ENCODE measurements at regions not wholly inside any gene's neighbourhood (a gene's known extent, or its start where the extent isn't known, plus 50 kb on each side); places are given as distances from the start of the nearest gene placed in this dataset.

DNA sequence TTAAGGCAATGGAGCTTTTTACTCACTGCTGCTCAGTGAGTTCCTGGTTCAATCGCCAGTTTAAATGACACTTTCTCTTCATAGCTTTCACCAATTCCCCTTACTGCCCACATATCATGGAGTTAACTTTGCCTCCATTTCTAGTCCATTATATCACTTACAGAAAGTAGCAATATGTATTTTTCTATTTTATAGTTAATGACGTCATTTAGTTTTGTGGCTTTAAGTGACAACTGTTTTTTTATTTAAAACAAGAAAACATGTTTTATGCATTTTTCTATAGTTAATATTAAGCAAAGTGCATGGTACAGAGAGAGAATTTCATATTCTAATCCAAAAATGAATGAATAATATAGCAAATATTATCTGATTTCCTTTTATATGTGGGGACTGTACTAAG is 363.3 kb downstream of the CDC14C start:
- DNase-seq (ENCODE audit: low spot score), result no peak
- TF ChIP-seq, protein P1, sequence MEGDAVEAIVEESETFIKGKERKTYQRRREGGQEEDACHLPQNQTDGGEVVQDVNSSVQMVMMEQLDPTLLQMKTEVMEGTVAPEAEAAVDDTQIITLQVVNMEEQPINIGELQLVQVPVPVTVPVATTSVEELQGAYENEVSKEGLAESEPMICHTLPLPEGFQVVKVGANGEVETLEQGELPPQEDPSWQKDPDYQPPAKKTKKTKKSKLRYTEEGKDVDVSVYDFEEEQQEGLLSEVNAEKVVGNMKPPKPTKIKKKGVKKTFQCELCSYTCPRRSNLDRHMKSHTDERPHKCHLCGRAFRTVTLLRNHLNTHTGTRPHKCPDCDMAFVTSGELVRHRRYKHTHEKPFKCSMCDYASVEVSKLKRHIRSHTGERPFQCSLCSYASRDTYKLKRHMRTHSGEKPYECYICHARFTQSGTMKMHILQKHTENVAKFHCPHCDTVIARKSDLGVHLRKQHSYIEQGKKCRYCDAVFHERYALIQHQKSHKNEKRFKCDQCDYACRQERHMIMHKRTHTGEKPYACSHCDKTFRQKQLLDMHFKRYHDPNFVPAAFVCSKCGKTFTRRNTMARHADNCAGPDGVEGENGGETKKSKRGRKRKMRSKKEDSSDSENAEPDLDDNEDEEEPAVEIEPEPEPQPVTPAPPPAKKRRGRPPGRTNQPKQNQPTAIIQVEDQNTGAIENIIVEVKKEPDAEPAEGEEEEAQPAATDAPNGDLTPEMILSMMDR (IDR thresholded peaks at IDR 0.05; ENCODE audit: extremely low read depth, missing control alignments), result no peak

DNA sequence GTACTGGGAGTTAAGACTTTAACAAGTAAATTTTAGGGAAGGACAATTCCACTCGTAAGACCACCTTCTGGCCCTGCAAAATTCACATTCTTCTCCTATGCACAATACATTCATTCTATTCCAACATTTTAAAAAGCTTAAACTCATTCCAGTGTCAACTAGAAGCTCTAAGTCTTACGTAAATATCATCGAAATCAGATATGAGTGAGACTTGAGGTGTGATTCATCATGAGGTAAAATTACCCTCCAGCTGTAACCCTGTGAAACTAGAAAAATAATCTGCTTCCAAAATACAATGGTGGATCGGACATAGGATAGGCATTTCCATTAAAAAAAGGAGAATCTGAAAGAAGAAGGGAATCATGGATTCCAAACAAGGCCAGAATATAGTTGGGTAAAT is 370.3 kb downstream of the CDC14C start:
- DNase-seq (ENCODE audit: low spot score), result no peak
- TF ChIP-seq, protein P1 (IDR thresholded peaks at IDR 0.05; ENCODE audit: extremely low read depth, missing control alignments), result no peak

DNA sequence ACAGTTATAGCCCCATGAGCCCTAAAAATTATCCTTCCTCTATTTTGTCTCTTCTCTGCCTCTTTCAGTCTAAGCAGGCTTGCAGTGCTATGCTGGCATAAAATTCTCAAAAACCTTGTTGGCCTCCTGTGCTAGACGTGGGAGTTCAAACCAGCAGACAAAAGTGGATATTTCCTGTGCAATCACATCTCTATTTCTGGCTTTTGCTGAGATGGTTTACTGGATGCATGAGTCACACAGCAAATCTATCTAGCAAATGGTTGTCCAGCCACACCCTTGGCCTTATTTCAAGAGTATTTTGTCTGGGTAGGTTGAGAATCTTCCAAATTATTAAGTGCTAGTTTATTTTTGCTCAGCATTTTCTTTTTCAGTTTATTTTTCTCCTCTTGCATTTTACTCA is 370.8 kb downstream of the CDC14C start:
- TF ChIP-seq, protein P1 (IDR thresholded peaks at IDR 0.05; ENCODE audit: extremely low read depth, missing control alignments), result no peak
- DNase-seq (ENCODE audit: low spot score), result no peak

DNA sequence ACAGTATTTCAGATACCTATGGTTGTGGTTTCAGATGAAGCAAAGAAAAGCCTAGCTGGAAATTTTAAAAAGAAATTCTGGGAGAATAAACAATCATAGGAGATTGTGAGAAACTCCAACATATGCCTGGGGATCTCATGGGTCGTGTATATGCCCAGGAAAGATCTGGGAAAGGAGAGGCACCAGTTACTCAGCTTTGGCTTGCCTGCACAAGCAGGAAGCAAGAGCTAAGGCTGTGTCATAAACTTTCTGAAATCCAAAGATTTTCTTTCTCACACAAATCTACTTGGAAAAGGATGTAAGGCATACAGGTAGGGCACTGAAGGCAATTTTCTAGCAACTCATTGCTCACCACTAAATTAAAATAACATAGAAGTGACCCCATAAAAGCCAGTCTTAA is 373.6 kb downstream of the CDC14C start:
- DNase-seq (ENCODE audit: low spot score), result no peak
- TF ChIP-seq, protein P1 (IDR thresholded peaks at IDR 0.05; ENCODE audit: extremely low read depth, missing control alignments), result no peak

DNA sequence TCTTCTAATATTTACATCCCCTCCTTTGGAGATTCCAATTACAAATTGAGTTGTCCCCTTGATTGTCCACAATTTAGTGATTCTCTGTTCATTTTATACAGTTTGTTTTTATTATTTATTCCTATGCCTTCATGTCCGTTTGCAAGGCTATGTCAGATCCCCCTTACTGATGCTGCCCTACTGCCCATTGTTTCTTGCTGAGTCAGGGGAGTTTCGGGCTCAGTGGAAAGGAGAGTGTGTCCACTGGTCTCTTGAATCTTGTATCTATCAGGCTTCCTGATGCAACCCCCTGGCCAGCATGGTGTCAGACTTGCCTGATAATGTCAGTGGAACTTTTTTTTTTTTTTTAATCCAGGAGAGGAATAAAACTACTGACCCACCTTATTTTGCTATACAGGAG is 384.4 kb downstream of the CDC14C start:
- no peak for DNase-seq (ENCODE audit: low spot score)
- TF ChIP-seq, protein P1 (IDR thresholded peaks at IDR 0.05; ENCODE audit: extremely low read depth, missing control alignments), result no peak

DNA sequence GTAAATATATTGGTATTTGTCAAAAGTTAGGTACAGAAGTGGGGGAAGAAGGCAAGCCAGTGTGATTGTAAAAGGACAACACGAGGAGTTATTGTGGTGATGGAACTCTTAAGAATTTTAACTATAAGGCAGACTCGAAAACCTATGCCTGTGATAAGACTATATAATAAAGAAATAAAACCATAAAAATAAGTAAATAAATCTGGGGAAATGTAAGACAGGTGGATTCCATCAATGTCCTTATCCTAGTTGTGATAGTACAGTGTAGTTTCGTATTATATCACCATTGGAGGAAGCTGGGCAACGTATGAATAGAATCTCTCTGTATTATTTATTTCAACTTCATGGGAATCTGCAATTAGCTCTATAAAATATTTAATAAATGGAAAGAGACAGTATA is 395.7 kb downstream of the CDC14C start:
- TF ChIP-seq, protein P1 (IDR thresholded peaks at IDR 0.05; ENCODE audit: extremely low read depth, missing control alignments), result no peak
- DNase-seq (ENCODE audit: low spot score), result no peak

DNA sequence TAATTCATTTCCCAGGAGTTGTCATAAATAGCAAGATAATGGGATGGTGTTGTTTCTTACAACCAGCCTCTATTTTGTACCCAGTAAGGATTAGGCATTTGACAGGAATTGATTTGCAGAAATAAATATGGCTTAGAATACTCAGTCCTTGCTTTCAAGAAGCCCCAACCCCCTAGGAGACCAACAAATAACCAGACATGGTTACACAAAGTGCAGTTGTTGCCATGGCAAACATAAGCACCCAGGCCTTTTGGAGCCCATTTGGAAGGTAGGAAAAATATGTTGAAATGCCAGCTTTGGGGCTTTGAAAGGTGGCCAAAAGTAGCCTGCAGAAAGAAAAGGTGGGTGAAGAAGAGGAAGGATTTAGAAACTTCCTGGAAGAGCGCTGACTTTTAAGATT is 397.5 kb downstream of the CDC14C start:
- no peak for DNase-seq (ENCODE audit: low spot score)
- TF ChIP-seq, protein P1 (IDR thresholded peaks at IDR 0.05; ENCODE audit: extremely low read depth, missing control alignments), result no peak

All from GM20000 (cell line).